Hepatocyte (in vitro differentiated cells): ENCODE measurements at regions not wholly inside any gene's neighbourhood (a gene's known extent, or its start where the extent isn't known, plus 50 kb on each side); places are given as distances from the start of the nearest gene placed in this dataset.
A peak's percentile ranks its signal among the peaks of the same experiment; 100 is the strongest.

Experiments
- DNase-seq: peaks from one replicate; pipeline ENCODE4 v3.0.0-alpha.2; 2016; ENCODE audit warnings: low spot score
- H2AFZ ChIP-seq: fragments of 200-600 bp; sonication (generic); 2 replicates; pipeline ENCODE4 v1.6.0; 2016; ENCODE audit warnings: antibody characterized with exemption, mild to moderate bottlenecking
- H3K27ac ChIP-seq: fragments of 200-600 bp; sonication (generic); 2 replicates; pipeline ENCODE4 v1.5.1; 2016; ENCODE audit warnings: mild to moderate bottlenecking
- H3K27me3 ChIP-seq: fragments of 200-600 bp; sonication (generic); 2 replicates; pipeline ENCODE4 v1.6.1; 2016
- H3K36me3 ChIP-seq: fragments of 200-600 bp; sonication (generic); replicated peaks from 2 replicates; pipeline ENCODE4 v1.5.1; 2016; ENCODE audit warnings: low read depth; ENCODE audit not compliant: insufficient read depth
- H3K4me1 ChIP-seq: fragments of 200-600 bp; sonication (generic); 2 replicates; pipeline ENCODE4 v1.5.1; 2016; ENCODE audit warnings: mild to moderate bottlenecking, moderate library complexity; ENCODE audit not compliant: insufficient read depth
- H3K4me2 ChIP-seq: fragments of 200-600 bp; sonication (generic); 2 replicates; pipeline ENCODE4 v1.6.0; 2016
- H3K4me3 ChIP-seq: fragments of 200-600 bp; sonication (generic); 2 replicates; pipeline ENCODE4 v1.5.1; 2016; ENCODE audit warnings: mild to moderate bottlenecking
- H3K79me2 ChIP-seq: fragments of 200-600 bp; sonication (generic); 2 replicates; pipeline ENCODE4 v1.6.0; 2017; ENCODE audit warnings: mild to moderate bottlenecking
- H3K9me2 ChIP-seq: fragments of 200-600 bp; sonication (generic); replicated peaks from 2 replicates; pipeline ENCODE4 v1.6.0; 2017; ENCODE audit warnings: mild to moderate bottlenecking; ENCODE audit not compliant: insufficient read depth
- H3K9me3 ChIP-seq: fragments of 200-600 bp; sonication (generic); 2 replicates; pipeline ENCODE4 v1.5.1; 2016; ENCODE audit warnings: low read depth, mild to moderate bottlenecking
- H4K20me1 ChIP-seq: fragments of 200-600 bp; sonication (generic); 2 replicates; pipeline ENCODE4 v1.6.0; 2016; ENCODE audit warnings: mild to moderate bottlenecking; ENCODE audit not compliant: insufficient read depth, poor library complexity, severe bottlenecking
- EZH2 ChIP-seq: fragments of 200-600 bp; sonication (generic); IDR thresholded peaks from 2 replicates; pipeline ENCODE4 v1.6.1; 2016; ENCODE audit warnings: antibody characterized with exemption, mild to moderate bottlenecking, borderline replicate concordance
- EZH2phosphoT487 ChIP-seq: fragments of 200-600 bp; sonication (generic); IDR thresholded peaks from one replicate; pipeline ENCODE4 v1.6.1; 2018; ENCODE audit warnings: antibody characterized with exemption, mild to moderate bottlenecking, low read depth, moderate library complexity; ENCODE audit not compliant: unreplicated experiment, severe bottlenecking
- WGBS: methylation state at CpG from one replicate; pipeline ENCODE4 v1.1.6; 2016; ENCODE audit warnings: low lambda C conversion rate; ENCODE audit errors: missing lambda C conversion rate; 5-methylcytosine and 5-hydroxymethylcytosine counted together
- TF ChIP-seq, protein P1 (sequence below): fragments of 200-600 bp; sonication (generic); IDR thresholded peaks from 2 replicates; pipeline ENCODE4 v1.5.1; 2016; ENCODE audit warnings: antibody characterized with exemption, mild to moderate bottlenecking; ENCODE audit not compliant: poor library complexity

DNA sequence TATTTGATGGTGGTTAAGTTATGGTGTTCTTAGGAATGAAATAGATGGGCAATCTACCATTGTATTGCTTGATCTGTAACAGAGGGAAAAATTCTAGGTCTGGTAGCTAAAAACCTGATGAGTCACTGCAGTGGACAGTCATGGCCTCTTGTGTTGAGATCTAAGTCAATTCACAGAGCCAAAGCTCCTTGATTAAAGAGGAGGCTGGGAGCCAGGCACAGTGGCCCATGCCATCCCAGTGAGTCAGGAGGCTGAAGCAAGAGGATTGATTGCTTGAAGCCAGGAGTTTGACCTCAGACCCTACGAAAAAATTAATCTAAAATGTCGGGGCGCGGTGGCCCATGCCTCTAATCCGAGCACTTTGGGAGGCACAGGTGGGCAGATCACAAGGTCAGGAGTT, 67.1 kb upstream of the KPNA3 start:
- H3K27ac ChIP-seq, result peak overlapping the region; percentile 73

DNA sequence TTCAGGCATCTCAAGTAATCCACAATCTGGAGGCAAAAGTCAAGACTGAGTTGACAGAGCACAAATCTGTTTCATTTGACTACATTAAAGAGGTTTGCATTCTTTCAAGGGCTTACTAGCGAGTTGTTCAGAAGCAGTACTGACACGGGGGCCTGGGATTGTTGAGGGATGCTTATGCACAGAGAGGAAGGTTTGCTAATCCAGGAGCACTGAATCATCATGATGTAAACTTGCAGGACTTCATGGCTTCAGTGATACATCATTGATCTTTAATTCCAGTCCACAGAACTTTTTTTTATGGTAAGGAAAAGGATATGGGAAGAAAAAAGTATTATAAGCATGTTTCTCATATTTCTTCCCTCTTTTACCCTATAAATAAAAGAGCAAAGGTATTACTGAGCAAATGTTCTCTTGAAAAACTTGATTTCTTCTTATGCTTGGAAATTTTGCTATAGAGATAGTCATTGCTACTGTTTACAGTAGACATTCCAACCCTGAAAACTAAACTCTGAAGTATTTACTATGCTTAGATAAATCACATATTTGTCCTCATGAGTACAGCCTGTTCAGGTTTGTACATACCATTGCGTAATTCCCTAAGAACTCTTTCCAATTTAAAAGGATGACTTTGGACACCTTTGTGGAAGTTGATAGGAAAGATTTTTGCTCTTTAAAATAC, 65.8 kb upstream of the KPNA3 start:
- Histone ChIP-seq H3K36me3 (no peaks in the 10 kb centered on the region), H3K4me1 (peaks cover 13% of the 10 kb centered on the region), H3K27me3 (no peaks in the 10 kb centered on the region), H3K9me2 (no peaks in the 10 kb centered on the region), H4K20me1 (no peaks in the 10 kb centered on the region), H3K79me2 (no peaks in the 10 kb centered on the region), H3K4me2 (peak overlapping the region; percentile 48), H3K4me3 (no peak overlapping the region), H3K9me3 (peaks cover 9% of the 10 kb centered on the region), H3K27ac (peak overlapping the region; percentile 89), H2AFZ (no peak overlapping the region)
- WGBS, result 5% methylated on average over 3 of the region's 3 CpGs
- DNase-seq, result peak; percentile 71
- no peak for TF ChIP-seq EZH2
- TF ChIP-seq, protein P1, sequence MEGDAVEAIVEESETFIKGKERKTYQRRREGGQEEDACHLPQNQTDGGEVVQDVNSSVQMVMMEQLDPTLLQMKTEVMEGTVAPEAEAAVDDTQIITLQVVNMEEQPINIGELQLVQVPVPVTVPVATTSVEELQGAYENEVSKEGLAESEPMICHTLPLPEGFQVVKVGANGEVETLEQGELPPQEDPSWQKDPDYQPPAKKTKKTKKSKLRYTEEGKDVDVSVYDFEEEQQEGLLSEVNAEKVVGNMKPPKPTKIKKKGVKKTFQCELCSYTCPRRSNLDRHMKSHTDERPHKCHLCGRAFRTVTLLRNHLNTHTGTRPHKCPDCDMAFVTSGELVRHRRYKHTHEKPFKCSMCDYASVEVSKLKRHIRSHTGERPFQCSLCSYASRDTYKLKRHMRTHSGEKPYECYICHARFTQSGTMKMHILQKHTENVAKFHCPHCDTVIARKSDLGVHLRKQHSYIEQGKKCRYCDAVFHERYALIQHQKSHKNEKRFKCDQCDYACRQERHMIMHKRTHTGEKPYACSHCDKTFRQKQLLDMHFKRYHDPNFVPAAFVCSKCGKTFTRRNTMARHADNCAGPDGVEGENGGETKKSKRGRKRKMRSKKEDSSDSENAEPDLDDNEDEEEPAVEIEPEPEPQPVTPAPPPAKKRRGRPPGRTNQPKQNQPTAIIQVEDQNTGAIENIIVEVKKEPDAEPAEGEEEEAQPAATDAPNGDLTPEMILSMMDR, result no peak
- no peak for TF ChIP-seq EZH2phosphoT487

More for the DNA sequence above, 67.1 kb upstream of the KPNA3 start:
- WGBS, result 90% methylated on average over 5 of the region's 5 CpGs
- Histone ChIP-seq H4K20me1 (no peaks in the 10 kb centered on the region), H3K36me3 (no peaks in the 10 kb centered on the region), H3K9me2 (no peaks in the 10 kb centered on the region), H3K79me2 (no peaks in the 10 kb centered on the region), H3K9me3 (peaks cover 9% of the 10 kb centered on the region), H3K4me2 (peak overlapping the region; percentile 5), H3K27me3 (no peaks in the 10 kb centered on the region), H3K4me1 (peaks cover 13% of the 10 kb centered on the region), H3K4me3 (no peak overlapping the region), H2AFZ (no peak overlapping the region)
- TF ChIP-seq EZH2phosphoT487 (no peak), EZH2 (no peak)
- TF ChIP-seq, protein P1, result no peak
- DNase-seq, result peak; percentile 34

DNA sequence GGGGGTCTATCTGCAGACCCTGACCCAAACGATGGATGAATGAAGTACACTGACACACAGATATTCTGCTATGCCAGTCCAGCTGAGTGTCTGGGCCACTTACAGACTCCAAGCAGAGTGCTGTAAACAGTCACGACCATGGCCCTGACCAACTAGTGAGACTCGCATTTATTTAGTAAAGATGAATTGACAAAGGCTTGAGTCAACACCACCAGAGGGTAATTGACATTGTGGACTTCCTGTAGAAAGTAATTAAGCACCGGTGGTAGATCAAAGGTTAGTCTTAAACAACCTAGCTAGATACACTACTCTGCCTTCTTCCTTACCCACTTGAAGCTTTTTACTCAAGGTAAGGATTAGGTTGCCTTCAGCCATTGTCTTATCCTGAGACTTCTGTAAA, 63.4 kb upstream of the KPNA3 start:
- TF ChIP-seq EZH2phosphoT487 (no peak), EZH2 (no peak)
- TF ChIP-seq, protein P1, result no peak
- Histone ChIP-seq H3K4me2 (no peak overlapping the region), H2AFZ (no peak overlapping the region), H3K4me1 (peaks cover 13% of the 10 kb centered on the region), H3K36me3 (no peaks in the 10 kb centered on the region), H4K20me1 (no peaks in the 10 kb centered on the region), H3K79me2 (no peaks in the 10 kb centered on the region), H3K4me3 (no peak overlapping the region), H3K9me2 (no peaks in the 10 kb centered on the region), H3K27ac (no peak overlapping the region), H3K9me3 (peaks cover 12% of the 10 kb centered on the region), H3K27me3 (no peaks in the 10 kb centered on the region)
- 85% methylated on average over 4 of the region's 4 CpGs for WGBS
- DNase-seq, result no peak
